OCI-LY7 (cell line): ENCODE measurements at regions not wholly inside any gene's neighbourhood (a gene's known extent, or its start where the extent isn't known, plus 50 kb on each side); places are given as distances from the start of the nearest gene placed in this dataset.

Experiments
- CTCF ChIP-seq: fragments of 200-600 bp; sonication (generic); conservative IDR thresholded peaks from 2 replicates; pipeline ENCODE4 v1.5.1; 2014; ENCODE audit warnings: mild to moderate bottlenecking, antibody characterized with exemption, low read length, moderate library complexity, mixed read lengths
- EZH2phosphoT487 ChIP-seq: fragments of 200-600 bp; sonication (generic); IDR thresholded peaks from 2 replicates; pipeline ENCODE4 v1.6.1; 2018; ENCODE audit warnings: low read depth, borderline replicate concordance, mild to moderate bottlenecking, mixed run types, antibody characterized with exemption, low read length, moderate library complexity, mixed read lengths

GRCh38 chr20:20782231-20782630 lies 69.8 kb upstream of the RALGAPA2 start:
- TF ChIP-seq CTCF, result no peak
- TF ChIP-seq EZH2phosphoT487, result no peak
